ENCODE measurements at regions not wholly inside any gene's neighbourhood (a gene's known extent, or its start where the extent isn't known, plus 50 kb on each side); places are given as distances from the start of the nearest gene placed in this dataset.
"Not testable (repeated sequence)": the region's sequence is repeated elsewhere in the genome, so short reads cannot be mapped to it uniquely, and the experiment has no call there.

DNA sequence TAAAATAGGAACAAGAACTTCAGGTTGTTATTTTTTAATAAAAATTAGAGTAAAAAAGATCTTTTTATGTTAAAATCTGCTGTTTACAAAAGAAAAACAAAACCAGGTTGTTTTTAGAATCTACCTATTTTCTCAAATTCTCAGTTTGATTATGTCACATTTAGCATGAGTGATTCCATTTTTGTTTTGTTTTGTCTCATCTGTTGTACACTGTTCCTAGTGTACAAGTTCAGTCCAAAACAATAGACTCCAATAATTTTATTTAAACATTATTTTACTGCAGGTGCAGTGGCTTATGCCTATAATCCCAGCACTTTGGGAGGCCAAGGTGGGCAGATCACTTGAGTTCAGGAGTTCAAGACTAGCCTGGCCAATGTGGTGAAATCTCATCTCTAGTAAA lies 2142.7 kb downstream of the TP53TG3F start:
- Histone ChIP-seq H3K4me2 (ENCODE audit: low read length) (no peak overlapping the region), H3K4me1 (ENCODE audit: insufficient read depth, low read length) (no peaks in the 10 kb centered on the region), H3K27me3 (ENCODE audit: insufficient read depth, low read length) (no peaks in the 10 kb centered on the region), H3K4me3 (ENCODE audit: insufficient read depth, low read depth, low read length) (no peak overlapping the region), H3K36me3 (ENCODE audit: insufficient read depth, low read length) (no peaks in the 10 kb centered on the region), H4K20me1 (ENCODE audit: insufficient read depth, low read length) (no peaks in the 10 kb centered on the region), H3K9me3 (ENCODE audit: insufficient read depth, low read depth, low read length) (no peaks in the 10 kb centered on the region), H3K9ac (ENCODE audit: low read length) (no peak overlapping the region), H2AFZ (ENCODE audit: low read depth, low read length) (no peak overlapping the region), H3K27ac (ENCODE audit: low read depth, low read length) (no peak overlapping the region), H3K79me2 (ENCODE audit: insufficient read depth, low read length) (no peaks in the 10 kb centered on the region)
- H3K9me3 Mint-ChIP-seq (ENCODE audit: unreplicated experiment): peaks cover 2% of the 10 kb centered on the region
- H3K4me1 Mint-ChIP-seq (ENCODE audit: low read depth, unreplicated experiment): no peaks in the 10 kb centered on the region
- no peak for FAIRE-seq
- no peak for DNase-seq (ENCODE audit: low read depth)
- H3K27ac Mint-ChIP-seq (ENCODE audit: unreplicated experiment): no peak overlapping the region
- H3K36me3 Mint-ChIP-seq (ENCODE audit: low read depth, unreplicated experiment): no peaks in the 10 kb centered on the region
- TF ChIP-seq EZH2 (IDR thresholded peaks at IDR 0.05; ENCODE audit: insufficient read depth, low read length): no peak
- TF ChIP-seq CTCF (IDR thresholded peaks at IDR 0.05; ENCODE audit: insufficient read depth, low read depth, low read length): no peak
- H3K4me3 Mint-ChIP-seq (ENCODE audit: unreplicated experiment): no peak overlapping the region
- H3K27me3 Mint-ChIP-seq (ENCODE audit: low read depth, unreplicated experiment): no peaks in the 10 kb centered on the region

DNA sequence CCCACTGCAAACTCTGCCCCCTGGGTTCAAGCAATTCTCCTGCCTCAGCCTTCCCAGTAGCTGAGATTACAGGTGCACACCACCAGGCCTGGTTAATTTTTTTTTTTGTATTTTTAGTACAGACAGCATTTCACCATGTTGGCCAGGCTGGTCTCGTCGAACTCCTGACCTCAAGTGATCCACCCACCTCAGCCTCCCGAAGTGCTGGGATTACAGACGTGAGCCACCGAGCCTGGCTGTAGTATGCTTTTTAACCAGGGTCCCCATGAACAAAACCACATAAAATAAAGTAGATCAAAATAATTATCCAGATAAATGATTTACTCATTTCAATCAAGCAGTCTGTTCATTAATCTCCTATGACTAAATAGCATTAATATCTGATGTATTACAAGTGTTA lies 2144.0 kb downstream of the TP53TG3F start:
- H3K9me3 Mint-ChIP-seq (ENCODE audit: unreplicated experiment); H3K27me3 Mint-ChIP-seq (ENCODE audit: low read depth, unreplicated experiment); H2AFZ ChIP-seq (ENCODE audit: low read depth, low read length); H3K27ac ChIP-seq (ENCODE audit: low read depth, low read length); H3K4me1 Mint-ChIP-seq (ENCODE audit: low read depth, unreplicated experiment); H3K4me3 Mint-ChIP-seq (ENCODE audit: unreplicated experiment); H3K4me2 ChIP-seq (ENCODE audit: low read length); H4K20me1 ChIP-seq (ENCODE audit: insufficient read depth, low read length); H3K27ac Mint-ChIP-seq (ENCODE audit: unreplicated experiment); H3K9me3 ChIP-seq (ENCODE audit: insufficient read depth, low read depth, low read length); H3K36me3 Mint-ChIP-seq (ENCODE audit: low read depth, unreplicated experiment); H3K9ac ChIP-seq (ENCODE audit: low read length); H3K4me1 ChIP-seq (ENCODE audit: insufficient read depth, low read length); FAIRE-seq; H3K79me2 ChIP-seq (ENCODE audit: insufficient read depth, low read length); H3K27me3 ChIP-seq (ENCODE audit: insufficient read depth, low read length); H3K36me3 ChIP-seq (ENCODE audit: insufficient read depth, low read length); DNase-seq (ENCODE audit: low read depth); H3K4me3 ChIP-seq (ENCODE audit: insufficient read depth, low read depth, low read length): not testable (repeated sequence)

DNA sequence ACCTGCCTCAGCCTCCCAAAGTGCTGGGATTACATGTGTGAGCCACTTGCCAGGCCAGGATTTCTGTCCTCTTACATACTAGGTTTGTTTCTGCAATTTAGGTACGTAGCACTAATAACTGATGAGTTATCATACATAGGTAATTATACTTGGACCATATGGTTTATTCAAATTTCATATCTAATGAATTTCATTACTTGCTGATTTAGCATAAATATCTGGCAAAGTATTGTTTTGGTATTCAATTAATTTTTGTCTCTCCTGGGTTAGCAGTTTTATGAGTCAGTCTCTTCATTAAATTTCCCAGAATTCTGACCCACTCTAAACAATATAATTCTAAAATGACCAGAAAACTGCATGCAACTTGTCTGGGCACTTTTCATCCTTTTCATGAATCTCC lies 2146.5 kb downstream of the TP53TG3F start:
- Histone ChIP-seq H3K4me1 (ENCODE audit: insufficient read depth, low read length) (no peaks in the 10 kb centered on the region), H3K36me3 (ENCODE audit: insufficient read depth, low read length) (no peaks in the 10 kb centered on the region), H3K9me3 (ENCODE audit: insufficient read depth, low read depth, low read length) (no peaks in the 10 kb centered on the region), H3K4me2 (ENCODE audit: low read length) (no peak overlapping the region), H3K4me3 (ENCODE audit: insufficient read depth, low read depth, low read length) (no peak overlapping the region), H3K79me2 (ENCODE audit: insufficient read depth, low read length) (no peaks in the 10 kb centered on the region), H4K20me1 (ENCODE audit: insufficient read depth, low read length) (no peaks in the 10 kb centered on the region), H3K9ac (ENCODE audit: low read length) (no peak overlapping the region), H2AFZ (ENCODE audit: low read depth, low read length) (no peak overlapping the region), H3K27ac (ENCODE audit: low read depth, low read length) (no peak overlapping the region), H3K27me3 (ENCODE audit: insufficient read depth, low read length) (no peaks in the 10 kb centered on the region)
- FAIRE-seq (no peak), DNase-seq (ENCODE audit: low read depth) (no peak)
- no peak overlapping the region for H3K4me3 Mint-ChIP-seq (ENCODE audit: unreplicated experiment)
- no peaks in the 10 kb centered on the region for H3K36me3 Mint-ChIP-seq (ENCODE audit: low read depth, unreplicated experiment)
- H3K4me1 Mint-ChIP-seq (ENCODE audit: low read depth, unreplicated experiment): no peaks in the 10 kb centered on the region
- TF ChIP-seq CTCF (IDR thresholded peaks at IDR 0.05; ENCODE audit: insufficient read depth, low read depth, low read length) (no peak), EZH2 (IDR thresholded peaks at IDR 0.05; ENCODE audit: insufficient read depth, low read length) (no peak)
- H3K27ac Mint-ChIP-seq (ENCODE audit: unreplicated experiment): no peak overlapping the region
- H3K27me3 Mint-ChIP-seq (ENCODE audit: low read depth, unreplicated experiment): no peaks in the 10 kb centered on the region
- no peaks in the 10 kb centered on the region for H3K9me3 Mint-ChIP-seq (ENCODE audit: unreplicated experiment)

DNA sequence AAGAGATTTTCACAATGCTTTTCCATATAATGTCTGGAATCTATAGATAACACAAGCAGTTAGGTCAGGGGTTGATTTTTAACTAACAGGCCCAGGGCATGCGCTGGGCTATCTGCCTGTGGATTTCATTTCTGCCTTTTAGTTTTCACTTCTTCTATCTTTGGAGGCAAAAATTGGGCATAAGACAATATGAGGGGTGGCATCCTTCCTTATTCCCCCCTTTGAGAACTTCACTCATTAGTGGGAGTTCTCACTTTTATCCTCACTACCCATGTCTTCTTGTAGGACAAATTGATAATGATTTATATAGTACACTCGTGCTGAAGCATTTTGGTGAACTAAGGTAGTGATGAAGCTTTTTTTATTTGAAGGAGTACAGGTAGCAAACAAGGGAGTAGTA lies 2155.5 kb downstream of the TP53TG3F start:
- H3K27me3 ChIP-seq (ENCODE audit: insufficient read depth, low read length); H4K20me1 ChIP-seq (ENCODE audit: insufficient read depth, low read length); H3K9me3 Mint-ChIP-seq (ENCODE audit: unreplicated experiment); H3K4me3 Mint-ChIP-seq (ENCODE audit: unreplicated experiment); H3K4me2 ChIP-seq (ENCODE audit: low read length); H3K4me3 ChIP-seq (ENCODE audit: insufficient read depth, low read depth, low read length); H3K27me3 Mint-ChIP-seq (ENCODE audit: low read depth, unreplicated experiment); FAIRE-seq; H3K9ac ChIP-seq (ENCODE audit: low read length); H3K27ac Mint-ChIP-seq (ENCODE audit: unreplicated experiment); H3K4me1 ChIP-seq (ENCODE audit: insufficient read depth, low read length); H2AFZ ChIP-seq (ENCODE audit: low read depth, low read length); H3K27ac ChIP-seq (ENCODE audit: low read depth, low read length); H3K4me1 Mint-ChIP-seq (ENCODE audit: low read depth, unreplicated experiment); DNase-seq (ENCODE audit: low read depth); H3K79me2 ChIP-seq (ENCODE audit: insufficient read depth, low read length); H3K9me3 ChIP-seq (ENCODE audit: insufficient read depth, low read depth, low read length); H3K36me3 Mint-ChIP-seq (ENCODE audit: low read depth, unreplicated experiment); H3K36me3 ChIP-seq (ENCODE audit: insufficient read depth, low read length): not testable (repeated sequence)

- H3K36me3 Mint-ChIP-seq (ENCODE audit: low read depth, unreplicated experiment); FAIRE-seq; H3K9ac ChIP-seq (ENCODE audit: low read length); H3K9me3 Mint-ChIP-seq (ENCODE audit: unreplicated experiment); H3K27me3 Mint-ChIP-seq (ENCODE audit: low read depth, unreplicated experiment); H3K4me1 ChIP-seq (ENCODE audit: insufficient read depth, low read length); H4K20me1 ChIP-seq (ENCODE audit: insufficient read depth, low read length); H3K27me3 ChIP-seq (ENCODE audit: insufficient read depth, low read length); H3K4me2 ChIP-seq (ENCODE audit: low read length); H3K4me1 Mint-ChIP-seq (ENCODE audit: low read depth, unreplicated experiment); H3K27ac ChIP-seq (ENCODE audit: low read depth, low read length); H3K4me3 ChIP-seq (ENCODE audit: insufficient read depth, low read depth, low read length); H2AFZ ChIP-seq (ENCODE audit: low read depth, low read length); H3K36me3 ChIP-seq (ENCODE audit: insufficient read depth, low read length); H3K4me3 Mint-ChIP-seq (ENCODE audit: unreplicated experiment); H3K79me2 ChIP-seq (ENCODE audit: insufficient read depth, low read length); H3K27ac Mint-ChIP-seq (ENCODE audit: unreplicated experiment); DNase-seq (ENCODE audit: low read depth): not testable (repeated sequence)
- H3K9me3 ChIP-seq (ENCODE audit: insufficient read depth, low read depth, low read length): peaks cover 13% of the 10 kb centered on the region
Observed at GRCh38 chr16:35619176-35619575, 2159.8 kb downstream of the TP53TG3F start.

Data from astrocyte (in vitro differentiated cells and primary cell).